ENCODE measurements at regions not wholly inside any gene's neighbourhood (a gene's known extent, or its start where the extent isn't known, plus 50 kb on each side); places are given as distances from the start of the nearest gene placed in this dataset.

DNA sequence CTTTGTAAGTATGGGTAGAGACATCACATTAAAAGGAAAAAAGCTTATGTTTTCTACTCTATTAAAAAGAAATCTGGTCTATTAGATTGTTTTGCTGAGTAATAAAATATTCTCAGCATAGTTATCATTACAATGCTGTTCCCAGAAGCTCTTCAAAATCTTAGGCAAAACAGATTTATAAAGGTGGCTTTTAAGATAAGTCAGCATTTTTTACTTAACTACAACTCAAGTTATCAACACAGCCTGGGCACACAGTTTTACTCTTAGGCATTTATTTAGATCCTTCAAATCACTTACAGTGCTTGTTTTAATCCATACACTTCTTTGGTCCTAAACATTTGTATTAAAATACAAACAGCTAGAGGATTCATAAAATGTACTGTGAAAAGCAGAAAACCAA lies 534.8 kb upstream of the NCAM2 start:
- TF ChIP-seq, protein P1, sequence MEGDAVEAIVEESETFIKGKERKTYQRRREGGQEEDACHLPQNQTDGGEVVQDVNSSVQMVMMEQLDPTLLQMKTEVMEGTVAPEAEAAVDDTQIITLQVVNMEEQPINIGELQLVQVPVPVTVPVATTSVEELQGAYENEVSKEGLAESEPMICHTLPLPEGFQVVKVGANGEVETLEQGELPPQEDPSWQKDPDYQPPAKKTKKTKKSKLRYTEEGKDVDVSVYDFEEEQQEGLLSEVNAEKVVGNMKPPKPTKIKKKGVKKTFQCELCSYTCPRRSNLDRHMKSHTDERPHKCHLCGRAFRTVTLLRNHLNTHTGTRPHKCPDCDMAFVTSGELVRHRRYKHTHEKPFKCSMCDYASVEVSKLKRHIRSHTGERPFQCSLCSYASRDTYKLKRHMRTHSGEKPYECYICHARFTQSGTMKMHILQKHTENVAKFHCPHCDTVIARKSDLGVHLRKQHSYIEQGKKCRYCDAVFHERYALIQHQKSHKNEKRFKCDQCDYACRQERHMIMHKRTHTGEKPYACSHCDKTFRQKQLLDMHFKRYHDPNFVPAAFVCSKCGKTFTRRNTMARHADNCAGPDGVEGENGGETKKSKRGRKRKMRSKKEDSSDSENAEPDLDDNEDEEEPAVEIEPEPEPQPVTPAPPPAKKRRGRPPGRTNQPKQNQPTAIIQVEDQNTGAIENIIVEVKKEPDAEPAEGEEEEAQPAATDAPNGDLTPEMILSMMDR (IDR thresholded peaks at IDR 0.05): no peak
- TF ChIP-seq POLR2A (IDR thresholded peaks at IDR 0.05): no peak

Measured in heart left ventricle (tissue), 13 donors.